Activated CD8-positive, alpha-beta memory T cell treated with anti-CD3 and anti-CD28 coated beads for 24 hours (primary cell): ENCODE measurements at regions not wholly inside any gene's neighbourhood (a gene's known extent, or its start where the extent isn't known, plus 50 kb on each side); places are given as distances from the start of the nearest gene placed in this dataset.
A peak's percentile ranks its signal among the peaks of the same experiment; 100 is the strongest.

Experiments used
- DNase-seq: peaks from one replicate; pipeline ENCODE4 v3.0.0-alpha.2; 2020

DNA sequence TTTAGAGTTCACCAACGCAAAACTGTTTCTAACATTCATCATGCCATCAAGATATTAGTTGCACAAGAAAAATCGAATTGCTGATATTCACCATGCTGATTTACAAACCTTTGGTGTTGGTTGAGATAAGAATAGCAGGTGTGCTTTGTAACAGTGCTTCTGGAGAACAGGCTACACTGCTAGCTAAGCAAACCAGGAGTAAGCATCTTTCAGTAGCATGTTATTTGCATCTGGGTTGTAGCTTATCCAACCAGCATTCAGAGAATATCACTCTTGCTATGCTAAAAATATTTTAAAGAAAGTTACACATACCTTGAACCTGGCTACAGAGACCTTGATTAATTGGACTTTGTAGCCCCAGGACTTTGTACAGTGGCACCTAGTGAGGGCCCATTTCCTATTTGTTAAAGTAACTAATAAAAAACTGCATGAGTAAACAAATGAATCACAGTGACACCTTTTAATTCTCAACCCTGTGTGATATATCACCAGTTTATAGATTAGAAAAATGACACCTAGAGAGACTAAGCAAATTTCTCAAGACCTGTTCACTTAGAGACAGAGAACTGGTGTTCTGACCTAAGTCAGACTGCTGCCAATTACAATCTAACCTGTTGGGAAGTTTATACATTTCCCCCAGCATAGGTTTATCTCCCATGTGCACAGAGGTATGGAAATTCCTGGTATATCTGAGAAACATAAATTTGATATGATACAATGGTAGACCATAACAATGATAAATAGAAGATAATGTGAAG is 435.5 kb upstream of the TGFBR2 start:
- DNase-seq: no peak

- no peak for DNase-seq
Measured at GRCh38 chr3:30174357-30174756, 432.0 kb upstream of the TGFBR2 start.

DNA sequence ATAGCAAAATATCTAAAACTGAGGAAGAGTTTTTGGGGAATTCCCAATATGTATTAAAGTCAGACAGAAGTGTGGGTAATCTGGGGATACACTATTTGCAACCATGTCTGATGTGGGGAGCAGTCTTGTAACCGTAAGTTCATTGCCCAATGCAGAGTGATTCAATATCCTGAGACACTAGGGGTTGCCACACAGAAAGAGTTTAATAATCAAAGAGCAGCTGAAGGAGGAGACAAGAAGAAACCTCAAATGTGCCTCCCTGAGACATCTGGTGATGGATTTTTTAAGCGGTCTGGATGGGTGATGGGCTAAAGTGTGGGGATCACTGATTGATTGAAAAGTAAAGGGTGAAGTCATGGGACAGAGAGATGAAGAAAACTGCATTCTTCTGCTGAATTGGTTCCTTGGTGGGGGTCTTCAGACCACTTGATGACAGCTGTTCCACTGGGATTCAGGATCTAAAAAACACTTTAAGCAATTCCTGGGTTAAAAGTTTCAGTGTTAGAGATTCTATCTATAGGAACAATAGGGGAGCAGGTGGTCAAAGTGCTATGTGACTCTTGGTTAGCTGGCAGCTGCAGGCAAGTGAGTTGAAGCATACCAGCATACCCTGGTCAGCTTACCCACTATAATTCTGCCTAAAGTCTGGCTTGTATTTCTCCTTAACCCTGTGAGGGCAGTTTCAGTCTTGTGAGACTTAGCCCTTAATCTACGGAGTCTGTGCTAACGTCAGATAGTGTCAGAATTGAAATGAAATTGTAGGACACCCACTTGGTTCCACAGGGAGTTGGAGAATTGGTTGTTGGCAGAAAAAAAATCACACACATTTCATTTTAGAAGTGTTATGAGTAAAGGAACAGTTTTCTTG is 425.9 kb upstream of the TGFBR2 start:
- DNase-seq: no peak

- DNase-seq: no peak
Measured at GRCh38 chr3:30181178-30181465, 425.3 kb upstream of the TGFBR2 start.

GRCh38 chr3:30181581-30181980 is 424.8 kb upstream of the TGFBR2 start:
- no peak for DNase-seq

DNA sequence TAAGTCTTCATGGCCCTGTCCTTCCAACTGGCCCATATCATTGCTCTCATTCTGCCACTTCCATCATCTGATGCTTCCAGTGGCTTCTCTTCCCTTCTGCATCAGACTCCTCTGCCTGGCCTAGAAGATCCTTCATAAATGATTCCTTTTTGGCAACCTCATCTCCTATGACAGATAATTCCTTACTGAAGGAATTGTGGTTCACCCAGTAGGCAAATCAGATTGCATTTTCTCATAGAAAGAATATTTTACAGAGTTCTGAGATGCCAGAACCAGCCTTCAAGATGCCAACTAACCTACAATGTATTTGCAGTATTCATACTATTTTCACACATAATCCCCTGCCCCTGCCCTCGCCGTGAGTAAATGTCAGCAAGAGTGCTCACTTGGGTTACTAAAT is 423.0 kb upstream of the TGFBR2 start:
- no peak for DNase-seq

GRCh38 chr3:30184091-30184810 is 422.1 kb upstream of the TGFBR2 start:
- DNase-seq: no peak

GRCh38 chr3:30185872-30186271 is 420.5 kb upstream of the TGFBR2 start:
- no peak for DNase-seq

DNA sequence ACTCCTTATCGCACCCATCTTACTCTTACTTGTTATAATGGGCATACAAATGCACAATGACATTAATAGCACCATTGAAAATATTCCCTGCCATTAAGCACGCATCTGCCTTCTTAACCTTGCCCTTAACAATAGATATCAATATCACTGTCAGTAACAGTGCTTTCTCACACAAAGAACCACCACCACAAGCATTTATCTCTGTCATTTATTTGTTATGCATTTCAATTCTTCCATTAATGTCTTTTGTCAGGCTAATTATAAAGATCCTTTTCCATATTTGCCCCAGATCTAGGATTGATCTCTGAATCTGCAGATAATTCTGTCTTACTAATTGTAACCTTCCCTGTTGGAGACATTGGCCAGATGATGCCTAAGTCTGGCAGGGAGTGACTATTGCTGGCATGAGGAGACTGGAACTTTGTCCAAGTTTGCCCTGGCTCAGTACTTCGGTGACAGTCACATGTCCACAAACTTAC is 419.6 kb upstream of the TGFBR2 start:
- DNase-seq: no peak

- DNase-seq: no peak
Measured at GRCh38 chr3:30187366-30187765, 419.0 kb upstream of the TGFBR2 start.

DNA sequence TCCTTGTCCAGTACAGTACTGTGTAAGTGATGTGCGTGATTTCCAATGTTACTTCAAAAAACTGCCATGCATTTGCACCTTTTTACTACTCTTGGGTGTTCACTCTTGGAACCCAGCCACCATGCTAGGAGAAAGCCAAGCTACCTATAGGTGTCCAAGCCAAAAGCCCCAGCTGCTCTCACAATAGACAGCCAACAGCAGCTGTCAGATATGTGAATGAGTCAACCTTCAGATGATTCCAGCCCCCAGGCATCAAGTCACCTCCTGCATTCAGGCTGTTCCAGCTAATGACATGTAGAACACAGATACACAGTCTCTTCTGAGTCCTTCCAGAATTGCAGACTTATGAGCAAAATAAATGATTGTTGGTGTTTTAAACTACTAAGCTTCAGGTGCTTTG is 417.7 kb upstream of the TGFBR2 start:
- no peak for DNase-seq

DNA sequence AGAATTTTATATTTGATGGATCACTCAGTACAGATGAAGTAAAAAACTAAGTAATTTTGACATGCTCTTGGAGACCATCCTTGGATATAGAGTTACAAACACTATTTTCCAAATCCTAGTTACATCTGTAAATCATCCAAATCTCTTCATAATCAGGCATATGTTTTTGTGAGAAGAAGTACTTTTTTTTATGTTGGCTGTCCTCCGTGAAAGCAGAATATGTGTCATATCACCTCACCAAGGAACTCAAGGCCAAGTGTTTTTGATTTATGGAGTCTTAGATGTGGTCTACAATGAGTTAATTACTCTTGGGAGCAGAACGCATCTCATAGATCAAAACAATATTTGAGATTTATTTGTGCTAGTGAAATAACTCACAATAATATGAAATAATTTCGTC is 416.5 kb upstream of the TGFBR2 start:
- DNase-seq: no peak

DNA sequence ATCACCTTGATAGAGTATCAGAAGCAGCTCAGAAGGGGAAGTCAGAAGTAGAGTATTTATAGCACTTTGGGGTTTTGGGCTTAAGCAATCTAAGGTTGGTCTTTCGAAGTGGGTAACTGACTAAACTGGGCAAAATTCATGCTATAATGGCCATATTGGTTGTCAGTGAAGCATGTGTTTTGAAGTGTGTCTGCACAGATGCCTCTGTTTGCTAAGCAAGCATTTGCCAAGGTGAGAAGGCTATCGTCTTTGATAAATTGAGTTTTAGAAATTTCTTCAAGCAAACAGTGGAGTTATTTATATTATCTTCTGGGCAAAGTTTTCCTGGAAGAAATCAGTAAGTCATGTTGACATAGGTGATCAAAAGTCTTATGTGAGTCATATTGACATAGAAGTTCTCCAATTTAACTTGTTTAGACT is 412.8 kb upstream of the TGFBR2 start:
- DNase-seq: no peak

GRCh38 chr3:30195352-30195751 is 411.0 kb upstream of the TGFBR2 start:
- no peak for DNase-seq

DNA sequence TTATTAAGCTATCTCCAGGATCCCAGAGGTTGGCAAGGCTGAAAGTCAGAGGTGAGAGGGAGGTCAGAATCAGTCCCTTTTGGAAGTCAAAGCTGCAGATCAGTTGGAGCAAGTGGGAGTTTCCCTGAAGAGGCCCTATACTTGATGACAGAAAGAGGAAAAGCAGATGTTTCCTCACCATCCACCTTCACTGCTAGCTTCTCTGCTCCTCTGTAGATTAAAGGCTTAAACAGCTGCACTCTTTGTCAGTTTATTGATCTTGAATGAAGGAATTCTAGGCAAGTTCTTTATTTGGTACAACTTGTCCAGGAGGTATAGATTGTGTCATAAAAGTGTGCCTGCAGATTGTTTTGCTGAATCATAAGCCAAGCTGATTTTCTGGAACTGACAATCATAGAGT is 408.2 kb upstream of the TGFBR2 start:
- no peak for DNase-seq

DNA sequence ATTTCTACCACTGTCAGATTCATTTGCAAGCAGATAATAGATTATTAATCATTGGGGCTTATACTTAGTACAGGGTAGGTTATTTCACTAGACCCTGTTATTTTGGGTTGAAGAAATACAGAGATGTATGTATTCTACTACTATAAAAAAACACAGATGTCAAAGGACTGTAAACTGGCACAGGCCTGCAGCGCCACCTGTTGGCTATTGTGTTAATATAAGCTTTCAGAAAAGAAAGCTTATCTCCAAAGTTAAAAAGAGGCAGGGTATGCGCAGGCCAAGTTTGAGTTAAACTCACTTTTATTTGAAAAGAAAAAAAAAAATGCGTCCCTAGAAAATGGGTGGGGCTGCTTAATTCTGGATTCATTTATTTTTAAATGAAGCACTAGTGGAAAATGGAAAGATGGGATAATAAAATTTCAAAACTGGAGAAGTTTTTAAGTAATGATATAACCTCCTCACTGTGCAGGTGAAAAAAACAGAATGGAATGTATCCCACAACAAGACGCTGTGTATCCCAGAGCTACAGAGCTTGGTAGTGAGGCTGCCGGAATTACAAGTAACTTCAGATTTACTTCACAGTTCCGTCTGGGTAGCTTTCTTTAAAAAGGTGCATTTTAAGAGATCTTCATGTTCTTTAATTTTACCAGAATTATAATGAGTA is 407.2 kb upstream of the TGFBR2 start:
- DNase-seq: peak; percentile 86

GRCh38 chr3:30199855-30200254 is 406.5 kb upstream of the TGFBR2 start:
- DNase-seq: no peak

DNA sequence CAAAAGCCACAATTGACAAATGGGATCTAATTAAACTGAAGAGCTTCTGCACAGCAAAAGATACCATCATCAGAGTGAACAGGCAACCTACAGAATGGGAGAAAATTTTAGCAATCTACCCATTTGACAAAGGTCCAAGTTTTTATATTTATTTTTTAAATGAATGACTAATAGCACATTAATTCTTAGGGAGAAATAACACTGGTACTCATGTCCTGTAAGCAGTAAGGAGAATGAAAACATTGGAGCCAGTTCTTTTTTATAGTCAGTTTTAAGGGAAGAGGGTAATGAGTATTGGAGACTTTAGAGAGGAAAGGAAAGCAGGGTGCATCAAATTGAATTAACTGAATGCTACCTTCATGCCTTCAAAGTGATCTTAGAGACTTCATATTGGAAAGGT is 404.7 kb upstream of the TGFBR2 start:
- DNase-seq: no peak

- DNase-seq: no peak
Measured at GRCh38 chr3:30203301-30203700, 403.1 kb upstream of the TGFBR2 start.

DNA sequence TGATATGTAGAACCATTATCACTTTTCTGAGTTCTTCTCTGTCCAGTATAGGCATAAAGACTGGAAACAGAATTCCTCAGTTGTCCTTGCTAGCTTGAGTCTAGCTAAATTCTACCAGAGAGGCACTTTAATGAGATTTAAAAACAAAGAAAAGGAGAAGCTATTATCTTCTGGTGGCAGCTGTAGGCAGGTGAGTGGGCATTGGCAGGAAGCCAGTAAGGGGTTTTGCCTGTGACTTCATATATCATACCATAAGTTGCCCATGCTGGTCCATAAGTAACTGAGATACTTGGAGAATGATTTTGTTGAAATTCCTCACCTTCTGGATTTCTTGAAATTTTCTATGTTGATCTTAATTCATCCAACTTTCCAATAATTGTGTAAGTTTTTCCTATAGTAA is 402.3 kb upstream of the TGFBR2 start:
- DNase-seq: no peak

DNA sequence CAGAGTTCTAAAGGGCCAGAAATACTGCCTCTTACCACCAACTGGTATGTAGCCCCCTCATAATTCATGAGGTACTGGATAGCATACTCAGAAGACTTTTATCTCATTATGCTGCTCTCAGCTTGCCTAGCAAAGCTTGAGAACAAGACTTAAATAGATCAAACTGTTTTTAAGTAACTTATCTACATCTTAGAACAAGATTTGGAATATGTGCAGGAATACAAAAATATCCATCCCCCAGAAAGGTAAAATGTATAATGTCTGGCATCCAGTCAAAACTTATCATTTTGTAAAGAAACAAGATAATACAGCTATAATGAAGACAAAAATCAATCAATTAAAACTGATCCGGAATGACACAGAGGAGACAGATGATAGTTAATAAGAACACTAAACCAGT is 400.4 kb upstream of the TGFBR2 start:
- DNase-seq: no peak

DNA sequence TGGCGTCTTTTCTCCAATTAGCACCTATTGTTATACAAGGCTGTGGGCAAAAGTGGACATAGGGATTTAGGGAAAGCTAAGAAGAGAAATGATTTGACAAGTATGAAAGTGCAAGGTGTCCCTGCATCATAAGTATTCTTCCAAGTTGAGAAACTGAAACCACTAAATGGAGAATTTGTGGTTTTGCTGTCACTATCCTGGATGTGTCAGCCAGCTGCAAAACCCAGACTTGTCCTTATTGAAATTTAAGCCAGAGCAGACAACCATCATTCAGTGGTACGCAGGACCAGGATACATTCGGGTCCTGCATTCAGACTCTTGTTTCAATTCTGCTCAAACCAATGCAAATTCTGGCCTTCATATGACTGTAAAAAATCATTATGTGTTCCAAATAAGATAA is 384.8 kb upstream of the TGFBR2 start:
- no peak for DNase-seq

DNA sequence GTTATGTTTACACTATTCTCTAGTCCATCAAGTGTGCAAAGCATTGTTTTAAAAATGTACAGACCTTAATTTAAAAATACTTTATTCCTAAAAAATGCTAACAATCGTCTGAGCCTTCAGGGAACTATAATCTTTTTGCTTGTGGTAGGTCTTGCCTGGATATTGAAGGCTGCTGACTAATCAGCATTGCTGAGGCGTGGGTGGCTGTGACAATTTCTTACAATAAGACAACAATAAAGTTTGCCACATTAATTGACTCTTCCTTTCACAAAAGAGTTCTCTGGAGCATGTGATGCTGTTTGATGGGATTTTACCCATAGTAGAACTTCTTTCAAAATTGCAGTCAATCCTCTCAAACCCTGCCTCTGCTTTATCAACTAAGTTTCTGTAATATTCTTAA is 384.0 kb upstream of the TGFBR2 start:
- no peak for DNase-seq
